ENCODE measurements at regions not wholly inside any gene's neighbourhood (a gene's known extent, or its start where the extent isn't known, plus 50 kb on each side); places are given as distances from the start of the nearest gene placed in this dataset.

DNA sequence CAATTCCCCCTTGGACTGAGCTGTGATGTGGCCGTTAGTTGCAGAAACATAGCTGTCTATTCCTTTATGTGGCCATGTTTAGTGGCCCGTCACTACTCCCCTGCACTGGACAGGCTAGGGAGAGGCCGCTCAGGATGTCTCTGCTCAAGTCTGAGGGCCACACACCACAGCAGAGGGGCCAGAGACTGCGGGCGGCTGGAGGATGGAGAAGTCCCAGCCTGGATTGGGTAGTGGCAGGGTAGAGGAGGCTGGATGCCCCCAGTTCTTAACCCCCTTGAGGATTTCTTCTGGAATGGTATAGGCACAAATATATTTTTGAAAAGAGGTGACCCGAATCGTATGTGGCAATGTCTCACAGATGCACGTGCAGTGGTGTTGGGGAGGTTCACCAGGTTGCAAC lies 116.4 kb upstream of the B3GAT1 start:
- H3K4me1 Mint-ChIP-seq = no peaks in the 10 kb centered on the region
- TF ChIP-seq, protein P1, sequence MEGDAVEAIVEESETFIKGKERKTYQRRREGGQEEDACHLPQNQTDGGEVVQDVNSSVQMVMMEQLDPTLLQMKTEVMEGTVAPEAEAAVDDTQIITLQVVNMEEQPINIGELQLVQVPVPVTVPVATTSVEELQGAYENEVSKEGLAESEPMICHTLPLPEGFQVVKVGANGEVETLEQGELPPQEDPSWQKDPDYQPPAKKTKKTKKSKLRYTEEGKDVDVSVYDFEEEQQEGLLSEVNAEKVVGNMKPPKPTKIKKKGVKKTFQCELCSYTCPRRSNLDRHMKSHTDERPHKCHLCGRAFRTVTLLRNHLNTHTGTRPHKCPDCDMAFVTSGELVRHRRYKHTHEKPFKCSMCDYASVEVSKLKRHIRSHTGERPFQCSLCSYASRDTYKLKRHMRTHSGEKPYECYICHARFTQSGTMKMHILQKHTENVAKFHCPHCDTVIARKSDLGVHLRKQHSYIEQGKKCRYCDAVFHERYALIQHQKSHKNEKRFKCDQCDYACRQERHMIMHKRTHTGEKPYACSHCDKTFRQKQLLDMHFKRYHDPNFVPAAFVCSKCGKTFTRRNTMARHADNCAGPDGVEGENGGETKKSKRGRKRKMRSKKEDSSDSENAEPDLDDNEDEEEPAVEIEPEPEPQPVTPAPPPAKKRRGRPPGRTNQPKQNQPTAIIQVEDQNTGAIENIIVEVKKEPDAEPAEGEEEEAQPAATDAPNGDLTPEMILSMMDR (IDR thresholded peaks at IDR 0.05) = no peak
- CTCF ChIA-PET = no interaction called here

DNA sequence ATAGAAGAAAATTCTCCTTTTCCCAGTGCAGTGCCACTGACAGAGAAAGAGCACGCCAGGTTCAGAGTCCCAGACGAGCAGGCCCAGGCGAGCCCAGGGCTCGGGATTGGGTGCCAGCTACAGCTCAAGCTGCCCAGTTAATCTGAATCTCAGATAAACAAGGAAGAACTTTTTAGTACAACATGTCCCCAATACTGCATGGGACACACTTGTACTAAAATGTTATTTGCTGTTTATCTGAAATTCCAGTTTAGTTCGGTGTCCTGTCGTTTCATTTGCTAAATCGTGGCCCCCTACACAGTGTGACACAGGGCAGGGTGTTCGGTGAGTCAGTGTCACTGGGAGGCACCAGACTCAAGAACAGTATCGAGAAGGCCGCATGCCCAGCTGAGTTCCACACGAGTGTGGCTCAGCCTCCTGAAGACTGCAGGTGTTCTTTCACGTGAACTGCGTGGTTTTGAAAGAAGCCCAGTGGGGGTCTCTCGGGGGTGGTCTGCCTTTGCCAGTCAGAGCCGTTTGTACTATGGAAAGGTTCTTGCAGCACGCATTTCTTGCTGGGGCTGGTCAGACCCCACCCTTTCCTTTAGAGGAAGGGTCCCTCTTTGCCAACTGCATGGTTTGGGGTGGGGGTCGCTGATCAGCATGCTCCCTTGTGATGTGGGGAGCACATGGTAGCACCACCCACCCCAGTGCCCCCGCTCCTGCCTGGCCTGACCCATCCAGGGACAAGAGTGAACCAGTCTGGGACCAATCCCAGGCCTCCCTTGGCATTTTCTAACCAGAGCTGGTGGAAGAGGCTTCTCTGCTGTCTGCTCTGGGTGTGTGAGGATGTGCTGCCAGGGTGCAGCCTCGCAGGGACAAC lies 115.6 kb upstream of the B3GAT1 start:
- peak; percentile 2 for DNase-seq
- intact Hi-C loops (cut with micrococcal nuclease) = no loop called here
- H3K4me3 Mint-ChIP-seq = no peak overlapping the region
- no peaks in the 10 kb centered on the region for H3K4me1 Mint-ChIP-seq
- peaks cover 5% of the 10 kb centered on the region for H3K27me3 Mint-ChIP-seq
- H3K36me3 Mint-ChIP-seq (ENCODE audit: low read depth) = no peaks in the 10 kb centered on the region
- TF ChIP-seq, protein P1 (IDR thresholded peaks at IDR 0.05) = no peak
- POLR2A ChIA-PET = no interaction called here
- H3K9me3 Mint-ChIP-seq = peaks cover 3% of the 10 kb centered on the region
- ATAC-seq (ENCODE audit: low read depth) = no peak
- CTCF ChIA-PET = no interaction called here
- H3K27ac Mint-ChIP-seq = no peak overlapping the region

More for the DNA sequence above, 116.4 kb upstream of the B3GAT1 start:
- peaks cover 5% of the 10 kb centered on the region for H3K27me3 Mint-ChIP-seq
- no peak overlapping the region for H3K27ac Mint-ChIP-seq
- DNase-seq (no peak), ATAC-seq (ENCODE audit: low read depth) (no peak)
- intact Hi-C loops (cut with micrococcal nuclease) = no loop called here
- POLR2A ChIA-PET = no interaction called here
- no peaks in the 10 kb centered on the region for H3K36me3 Mint-ChIP-seq (ENCODE audit: low read depth)
- H3K4me3 Mint-ChIP-seq = no peak overlapping the region
- peaks cover 3% of the 10 kb centered on the region for H3K9me3 Mint-ChIP-seq

DNA sequence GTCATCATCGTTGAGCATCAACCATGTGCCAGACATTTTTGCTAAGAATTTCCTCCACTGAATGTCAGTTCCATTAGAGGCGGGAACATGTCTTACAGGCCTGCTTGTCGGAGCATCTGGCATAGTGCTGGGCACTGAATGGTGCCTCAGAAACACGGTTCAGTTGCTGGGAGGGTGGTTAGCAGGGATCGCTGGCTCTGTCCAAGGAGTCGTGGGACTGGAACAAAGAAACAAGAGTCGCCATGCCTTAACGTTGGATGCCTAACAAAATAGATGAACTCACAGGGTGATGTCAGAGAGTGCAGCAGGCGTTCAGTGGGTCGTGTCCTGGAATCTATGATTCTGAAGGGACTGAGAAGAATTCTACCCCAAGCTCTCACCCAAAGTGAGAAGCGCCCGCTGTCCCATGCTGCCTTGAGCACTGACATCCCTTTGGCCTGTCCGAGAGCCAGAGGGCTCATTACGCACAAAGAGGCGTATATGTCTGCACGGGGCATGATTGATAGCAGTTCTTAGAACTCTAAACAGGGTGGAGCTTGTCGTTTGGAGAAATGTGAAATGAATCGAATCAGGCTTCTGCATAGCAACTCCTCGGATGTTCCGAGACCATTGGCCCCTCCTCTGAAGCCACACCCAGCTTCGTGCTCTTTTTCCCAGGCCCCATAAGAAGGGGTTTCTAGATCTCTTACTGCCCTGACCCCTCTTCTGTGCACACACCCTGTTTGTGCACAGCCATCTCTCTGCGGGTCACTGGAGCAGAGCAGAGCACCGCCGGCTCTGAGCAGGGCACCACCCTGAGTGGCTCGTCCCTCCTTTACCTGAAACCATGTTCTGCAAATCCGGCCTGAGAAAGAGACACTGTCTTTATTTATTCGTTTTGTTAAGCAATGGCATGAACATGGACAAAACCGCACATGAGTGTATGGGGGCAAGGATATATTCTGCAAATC lies 113.1 kb upstream of the B3GAT1 start:
- H3K27me3 Mint-ChIP-seq = peaks cover 2% of the 10 kb centered on the region
- POLR2A ChIA-PET = no interaction called here
- CTCF ChIA-PET = no interaction called here
- H3K36me3 Mint-ChIP-seq (ENCODE audit: low read depth) = no peaks in the 10 kb centered on the region
- no peak overlapping the region for H3K27ac Mint-ChIP-seq
- H3K4me3 Mint-ChIP-seq = no peak overlapping the region
- ATAC-seq (ENCODE audit: low read depth) (no peak), DNase-seq (no peak)
- intact Hi-C loops (cut with micrococcal nuclease) = no loop called here
- H3K4me1 Mint-ChIP-seq = no peaks in the 10 kb centered on the region
- TF ChIP-seq, protein P1 (IDR thresholded peaks at IDR 0.05) = no peak
- peaks cover 3% of the 10 kb centered on the region for H3K9me3 Mint-ChIP-seq

DNA sequence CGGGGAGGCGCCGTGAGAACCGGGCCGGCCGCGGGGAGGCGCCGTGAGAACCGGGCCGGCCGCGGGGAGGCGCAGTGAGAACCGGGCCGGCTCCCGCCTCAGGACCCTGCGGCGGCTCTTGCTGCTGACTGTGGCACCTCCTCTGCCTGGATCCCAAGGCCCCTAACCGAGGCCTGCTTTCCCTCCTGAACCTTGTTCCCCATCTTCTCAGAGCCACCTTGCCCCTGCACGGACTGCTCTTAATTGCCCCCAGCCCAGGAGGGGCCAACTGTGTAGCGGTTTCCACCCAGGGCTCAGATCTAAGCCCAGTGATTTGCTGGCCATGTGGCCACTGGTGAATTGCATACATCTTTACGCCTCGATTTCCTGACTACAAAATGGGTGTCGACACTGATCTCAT lies 112.2 kb upstream of the B3GAT1 start:
- H3K27me3 Mint-ChIP-seq = peaks cover 2% of the 10 kb centered on the region
- H3K36me3 Mint-ChIP-seq (ENCODE audit: low read depth) = no peaks in the 10 kb centered on the region
- DNase-seq (no peak), ATAC-seq (ENCODE audit: low read depth) (no peak)
- intact Hi-C loops (cut with micrococcal nuclease) = no loop called here
- H3K27ac Mint-ChIP-seq = no peak overlapping the region
- H3K4me1 Mint-ChIP-seq = no peaks in the 10 kb centered on the region
- H3K4me3 Mint-ChIP-seq = no peak overlapping the region
- POLR2A ChIA-PET = no interaction called here
- TF ChIP-seq, protein P1 (IDR thresholded peaks at IDR 0.05) = no peak
- peaks cover 3% of the 10 kb centered on the region for H3K9me3 Mint-ChIP-seq
- CTCF ChIA-PET = no interaction called here
